RPMI8226 (cell line): ENCODE measurements at regions not wholly inside any gene's neighbourhood (a gene's known extent, or its start where the extent isn't known, plus 50 kb on each side); places are given as distances from the start of the nearest gene placed in this dataset.

Source experiments
- DNase-seq: peaks from one replicate; pipeline ENCODE4 v3.0.0-alpha.2; 2015

DNA sequence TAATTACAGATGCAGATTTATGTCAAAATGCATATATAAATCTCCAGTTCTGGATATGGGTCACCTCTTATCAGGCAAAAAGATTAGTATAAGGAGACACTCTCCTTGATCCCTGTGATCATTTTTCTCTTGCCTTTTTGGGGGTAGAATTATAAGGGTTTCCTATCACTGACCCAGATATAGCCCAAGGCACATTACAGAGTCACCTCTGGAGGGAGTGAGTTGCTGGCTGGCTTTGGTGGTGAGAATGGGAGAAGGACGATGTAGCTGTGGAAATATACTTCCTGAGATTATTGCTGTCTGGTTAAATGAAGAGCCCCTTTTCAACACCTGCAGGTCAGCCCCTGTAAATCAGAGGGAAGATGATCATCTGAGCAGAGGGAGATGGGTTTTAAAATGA lies 418.7 kb downstream of the MTX2 start:
- DNase-seq = no peak

DNA sequence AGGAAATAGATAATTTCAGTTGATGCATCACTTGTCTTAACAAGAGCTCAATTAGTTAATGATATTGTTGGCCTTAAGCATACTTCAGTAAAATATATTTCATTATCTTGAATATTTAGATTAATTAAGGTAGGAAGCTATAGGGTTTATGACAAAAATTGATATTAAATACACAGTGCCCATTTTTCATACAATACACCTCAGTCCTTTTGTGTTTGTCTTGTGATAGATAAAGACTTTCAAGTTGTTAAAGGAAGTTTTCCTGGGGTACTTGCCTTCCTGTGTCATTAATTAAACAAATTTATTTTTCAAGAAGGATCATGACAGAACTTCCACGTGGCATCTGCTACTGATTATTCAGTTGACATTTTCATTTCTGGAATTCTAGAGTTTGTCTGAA lies 420.5 kb downstream of the MTX2 start:
- no peak for DNase-seq

DNA sequence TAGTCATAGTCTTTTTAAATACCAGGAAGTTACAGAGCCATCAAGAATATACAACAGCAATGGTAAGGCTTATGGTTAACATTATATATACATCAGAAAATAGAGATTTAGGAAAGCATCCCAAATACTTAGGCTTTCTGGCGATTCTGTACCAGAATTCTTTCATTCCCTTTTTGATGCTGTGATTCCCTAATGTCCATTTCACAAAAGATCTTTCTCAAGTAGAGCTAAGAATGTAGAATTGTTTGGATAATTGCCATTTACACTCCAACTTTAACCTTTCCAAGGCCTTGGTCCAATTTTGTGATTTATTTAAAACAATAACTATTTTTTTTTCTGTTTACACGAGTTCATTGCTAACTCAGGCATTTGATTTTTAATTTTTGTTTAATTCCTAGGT lies 422.2 kb downstream of the MTX2 start:
- DNase-seq = no peak

DNA sequence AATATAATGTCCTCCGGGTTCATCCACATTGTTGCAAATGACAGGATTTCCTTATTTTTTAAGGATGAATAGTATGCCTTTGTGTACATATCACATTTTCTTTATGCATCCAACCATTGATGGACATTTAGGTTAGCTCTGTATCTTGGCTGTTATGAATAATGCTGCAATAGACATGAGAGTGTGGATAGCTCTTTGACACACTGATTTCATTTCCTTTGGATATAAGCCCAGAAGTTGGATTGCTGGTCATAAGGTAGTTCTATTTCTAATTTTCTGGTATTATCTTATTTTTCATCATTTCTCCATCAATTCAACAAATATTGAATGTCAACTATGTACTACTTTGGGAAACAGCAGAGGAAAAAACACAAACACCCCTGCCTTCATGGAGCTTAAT lies 423.3 kb downstream of the MTX2 start:
- DNase-seq = no peak

DNA sequence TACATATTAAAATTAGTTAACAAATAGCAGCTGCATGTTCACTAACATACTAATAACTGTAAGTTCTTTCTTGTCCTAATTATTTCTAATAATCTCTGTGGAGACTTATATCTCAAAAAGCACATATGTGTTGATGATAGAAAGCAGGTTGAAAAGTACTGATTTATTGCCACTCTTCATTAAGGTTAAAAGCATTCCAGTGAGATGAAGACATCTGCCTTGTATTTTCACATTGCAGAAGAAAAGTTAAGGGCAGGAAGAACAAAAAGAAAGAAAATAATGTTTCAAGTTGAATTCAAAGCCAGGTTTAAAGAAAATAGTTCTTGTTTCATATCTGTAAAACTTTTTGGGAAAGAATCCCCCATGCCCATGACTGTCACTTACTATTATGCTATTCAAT lies 429.9 kb downstream of the MTX2 start:
- no peak for DNase-seq

DNA sequence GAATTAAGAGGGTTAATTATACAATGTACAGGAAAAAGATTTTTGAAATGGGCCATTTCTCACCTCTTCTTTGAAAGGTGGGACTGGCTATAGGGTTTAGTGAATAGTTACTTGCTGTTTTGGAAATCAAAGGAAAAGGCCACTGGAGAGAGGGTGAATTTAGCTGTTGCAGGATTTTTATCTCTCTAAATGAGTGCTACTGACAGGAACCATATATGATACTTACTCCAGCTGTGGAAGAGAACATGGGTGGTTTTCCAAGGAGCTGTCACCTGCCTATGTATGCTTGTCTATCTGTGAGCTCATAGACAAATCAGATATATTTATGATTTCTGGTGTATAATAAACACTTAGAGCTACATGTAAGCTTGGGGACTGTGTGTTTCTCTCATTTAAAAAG lies 430.4 kb downstream of the MTX2 start:
- DNase-seq = no peak

DNA sequence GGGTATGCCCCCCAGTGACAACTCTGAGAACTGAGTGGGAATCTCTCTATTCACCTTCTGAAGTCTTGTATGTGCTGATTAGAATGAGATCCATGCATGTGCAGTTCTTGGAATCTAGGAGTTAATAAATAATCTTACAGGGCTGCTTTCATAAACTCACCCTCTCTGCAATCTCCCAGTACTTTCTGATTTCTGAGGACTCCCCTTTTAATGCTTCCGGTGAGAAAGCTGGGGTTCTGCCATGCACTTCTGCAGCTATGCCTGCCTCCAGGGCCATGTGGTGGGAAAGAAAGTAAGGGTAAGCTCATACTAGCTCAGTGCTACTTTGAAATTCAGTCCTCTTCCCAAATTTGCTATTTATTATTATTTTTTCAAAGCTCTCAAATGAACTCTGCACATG lies 432.9 kb downstream of the MTX2 start:
- no peak for DNase-seq

DNA sequence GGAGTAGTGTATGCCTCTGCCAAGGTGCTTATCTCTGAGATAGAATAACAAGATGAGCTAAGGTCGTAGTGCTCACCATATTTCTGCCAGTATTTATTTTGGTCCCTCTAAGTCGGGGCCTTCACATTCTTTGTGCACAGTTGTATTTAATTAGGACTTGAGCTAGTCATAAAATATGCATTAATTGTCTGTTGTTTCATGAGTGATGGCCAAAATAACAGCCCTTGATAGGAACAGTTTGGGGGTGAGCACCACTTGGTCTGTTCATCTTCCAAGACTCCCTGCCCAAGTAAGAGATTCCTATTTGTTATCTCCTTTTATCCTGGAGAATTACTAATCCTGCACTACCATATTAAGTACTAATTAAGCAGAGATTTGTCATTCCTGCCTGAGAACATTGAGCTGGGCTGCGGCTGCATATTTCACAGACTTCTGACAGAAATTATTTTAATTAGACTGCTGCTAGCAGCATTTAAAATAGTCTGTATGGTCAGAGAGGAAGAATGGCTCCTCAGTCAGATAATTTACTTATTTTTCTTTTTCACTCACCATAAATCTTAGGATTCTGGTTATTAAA lies 435.1 kb downstream of the MTX2 start:
- no peak for DNase-seq

DNA sequence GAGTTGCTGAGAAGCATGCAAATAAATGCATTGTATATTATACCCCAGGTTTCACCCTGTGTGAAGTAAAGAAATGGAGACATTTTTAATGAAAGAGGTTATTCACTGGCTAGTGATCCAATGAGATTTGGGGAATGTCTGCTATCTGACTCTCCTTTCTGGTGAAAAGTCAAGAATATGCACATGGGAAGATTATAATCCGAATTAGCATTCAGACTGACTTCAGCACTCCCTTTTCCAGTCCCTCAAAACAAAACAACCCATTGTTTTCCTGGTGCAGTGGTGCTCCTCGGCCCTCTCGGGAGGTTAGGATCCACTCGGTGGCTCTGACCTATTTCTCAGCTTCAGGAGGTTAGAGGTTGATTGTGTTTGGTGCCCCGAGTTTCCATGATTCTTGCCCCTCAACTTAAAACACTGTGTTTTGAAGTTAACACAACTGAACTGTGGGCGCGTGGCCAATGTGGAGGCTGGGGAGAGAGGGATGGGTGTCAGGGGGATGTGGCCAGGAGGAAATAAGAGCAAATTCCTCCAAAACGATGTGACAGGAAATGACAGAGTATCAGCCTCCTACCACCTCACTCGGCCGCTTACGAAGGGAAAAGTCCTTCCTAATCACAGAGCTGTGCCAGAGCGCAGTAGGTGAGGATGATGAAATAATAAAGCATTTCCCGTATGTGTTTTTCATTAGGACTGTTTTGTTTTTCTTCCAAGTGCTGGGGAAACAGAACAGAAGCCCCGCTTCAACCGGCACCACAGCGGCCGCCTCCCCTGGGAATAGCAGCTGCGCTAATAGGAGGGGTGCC lies 440.1 kb downstream of the MTX2 start:
- DNase-seq = no peak

DNA sequence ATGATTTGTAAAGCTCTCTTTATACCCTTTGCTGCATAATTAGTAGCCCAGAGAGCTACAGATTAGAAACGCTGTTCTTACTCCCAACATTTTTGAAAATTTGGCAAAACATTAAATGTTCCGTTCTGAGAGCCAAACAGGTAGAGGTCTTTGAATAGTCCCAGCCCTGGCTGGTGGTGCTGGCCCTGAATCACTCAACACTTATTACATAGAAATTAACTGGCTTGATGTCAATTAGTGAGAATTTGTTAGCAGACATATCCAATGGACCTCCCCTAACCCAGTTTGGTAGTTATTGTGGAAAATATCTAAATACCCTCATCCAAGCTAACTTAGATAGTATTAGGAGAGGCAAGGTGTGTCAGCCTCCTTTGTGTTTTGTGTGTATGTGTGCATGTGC lies 440.7 kb downstream of the MTX2 start:
- DNase-seq = no peak

DNA sequence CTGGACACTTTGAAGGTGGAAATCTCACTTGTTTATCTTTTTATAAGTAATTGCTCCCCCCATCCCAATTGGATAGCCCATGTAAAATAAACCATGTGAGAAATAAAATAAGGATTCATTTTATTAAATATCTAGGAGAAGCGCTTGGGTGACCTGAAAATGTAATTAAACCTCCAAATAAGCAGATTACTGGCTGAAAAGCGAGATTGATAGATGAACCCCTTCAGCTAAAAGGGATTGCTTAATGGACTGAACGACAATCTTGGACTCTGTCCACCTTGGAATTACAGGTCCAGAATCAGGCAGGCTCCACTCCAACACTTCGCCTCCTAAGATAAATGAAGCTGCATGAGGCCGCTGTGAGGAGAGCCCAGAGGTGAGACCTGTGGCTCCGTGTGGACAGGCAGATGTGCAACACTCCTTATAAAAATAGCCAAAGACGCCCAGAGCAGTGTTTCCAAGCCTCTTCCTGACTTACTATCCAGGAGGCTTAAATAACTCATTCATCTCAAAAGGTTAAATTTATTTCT lies 441.5 kb downstream of the MTX2 start:
- no peak for DNase-seq

DNA sequence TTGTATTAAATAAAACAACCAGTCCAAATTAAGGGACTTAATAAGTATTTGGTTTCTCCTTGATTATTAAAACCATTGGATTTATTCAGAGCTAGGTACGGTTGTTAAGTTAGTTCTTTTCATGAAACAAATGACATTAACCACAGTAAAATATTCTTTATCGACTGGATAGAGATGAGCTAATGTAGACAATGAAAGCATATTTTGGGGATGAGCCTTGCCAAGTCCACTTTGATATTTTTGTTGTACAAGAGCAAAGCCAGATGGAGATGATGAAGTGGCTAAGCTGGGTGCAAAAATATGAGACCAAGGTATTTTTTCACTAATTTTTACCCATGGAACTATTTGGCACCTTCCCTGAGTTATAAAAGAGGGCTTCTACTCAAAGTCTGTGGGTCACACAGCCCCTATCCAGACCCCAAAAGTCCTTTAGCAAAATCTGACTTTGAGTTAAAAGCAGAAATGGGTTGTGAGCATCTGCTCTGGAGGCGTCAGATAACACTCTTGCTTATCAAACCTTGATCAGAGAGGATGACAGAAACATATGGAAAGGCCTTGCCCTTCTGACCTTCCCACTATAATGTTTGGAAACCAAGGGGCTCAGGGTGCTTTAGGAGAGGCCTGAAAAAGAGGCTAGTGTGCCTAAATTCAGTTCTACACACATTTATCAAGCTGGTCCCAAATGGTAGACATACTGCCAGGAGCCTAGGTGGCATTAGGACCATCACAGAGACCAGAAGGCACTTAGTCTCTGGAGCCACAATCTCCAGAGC lies 456.8 kb downstream of the MTX2 start:
- DNase-seq = no peak

DNA sequence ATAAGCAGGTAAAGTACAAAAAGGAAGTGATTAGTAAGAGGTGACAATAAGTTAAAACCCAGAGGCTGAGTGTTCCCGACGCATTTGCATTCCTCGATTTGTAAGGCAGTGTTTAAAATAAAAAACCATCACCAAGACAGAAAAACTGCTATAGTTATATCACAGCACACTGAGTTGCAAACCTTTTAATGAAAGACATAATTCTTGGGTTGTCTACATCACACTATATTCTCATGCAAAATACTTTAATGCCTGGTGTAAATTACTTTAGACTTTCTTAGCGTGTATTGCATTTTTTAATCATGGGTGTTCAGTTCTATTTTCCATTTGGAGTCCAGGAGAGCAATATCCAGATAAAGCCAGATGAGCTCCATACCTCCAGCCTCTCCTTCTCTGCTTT lies 458.5 kb downstream of the MTX2 start:
- no peak for DNase-seq

DNA sequence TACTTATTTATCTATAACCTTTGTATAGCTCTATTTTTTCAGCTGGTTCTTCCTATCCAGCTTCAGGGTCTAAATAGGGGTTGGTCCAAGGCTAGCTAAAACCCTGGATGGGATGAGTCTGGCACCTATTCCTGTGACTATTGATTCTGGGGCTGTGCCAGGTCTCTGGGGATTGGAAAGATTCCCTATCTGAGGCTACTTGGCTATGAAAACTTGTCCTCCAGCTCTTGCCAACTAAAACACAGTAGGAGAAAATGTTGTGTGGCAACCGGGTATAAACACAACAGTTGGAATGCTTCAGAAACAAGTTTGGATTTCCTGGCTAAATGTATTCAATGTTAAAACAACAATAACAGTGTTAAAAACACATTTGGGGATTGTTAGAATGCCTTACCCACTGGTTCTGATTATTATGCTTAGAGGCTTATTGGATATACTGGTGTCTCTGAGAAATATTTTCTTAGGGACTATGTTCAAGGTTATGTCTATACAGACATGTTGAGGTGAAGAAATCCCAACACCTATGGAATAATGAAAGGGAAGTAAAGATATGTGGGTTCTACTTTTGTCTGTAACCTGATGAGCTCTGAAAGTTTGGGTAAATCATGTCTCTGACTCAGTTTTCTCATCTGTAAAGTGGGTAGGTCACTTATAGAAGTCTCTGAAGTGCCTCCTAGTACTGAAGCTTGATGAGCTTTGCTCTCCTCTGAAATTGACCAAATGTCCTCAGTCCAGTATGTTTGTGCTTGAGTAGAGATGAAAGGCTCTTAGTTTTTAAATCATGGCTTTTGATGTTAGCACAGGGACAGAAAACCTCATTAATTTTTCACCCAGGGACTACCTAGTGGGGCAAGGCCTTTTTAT lies 460.7 kb downstream of the MTX2 start:
- no peak for DNase-seq

DNA sequence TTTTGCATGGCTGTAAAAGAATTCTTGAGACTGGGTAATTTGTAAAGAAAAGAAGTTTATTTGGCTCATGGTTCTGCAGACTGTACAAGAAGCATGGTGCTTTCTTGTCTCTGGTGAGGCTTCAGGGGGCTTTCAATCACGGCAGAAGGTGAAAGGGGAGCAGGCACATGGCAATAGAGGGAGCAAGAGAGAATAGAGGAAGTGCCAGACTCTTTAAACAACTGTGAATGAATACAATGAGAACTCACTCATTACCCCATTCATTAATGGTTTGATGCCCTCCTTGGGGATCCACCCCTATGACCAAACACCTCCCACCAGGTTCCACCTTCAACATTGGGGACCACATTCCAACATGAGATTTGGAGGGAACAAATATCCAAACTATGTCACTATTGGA lies 463.5 kb downstream of the MTX2 start:
- DNase-seq = no peak

DNA sequence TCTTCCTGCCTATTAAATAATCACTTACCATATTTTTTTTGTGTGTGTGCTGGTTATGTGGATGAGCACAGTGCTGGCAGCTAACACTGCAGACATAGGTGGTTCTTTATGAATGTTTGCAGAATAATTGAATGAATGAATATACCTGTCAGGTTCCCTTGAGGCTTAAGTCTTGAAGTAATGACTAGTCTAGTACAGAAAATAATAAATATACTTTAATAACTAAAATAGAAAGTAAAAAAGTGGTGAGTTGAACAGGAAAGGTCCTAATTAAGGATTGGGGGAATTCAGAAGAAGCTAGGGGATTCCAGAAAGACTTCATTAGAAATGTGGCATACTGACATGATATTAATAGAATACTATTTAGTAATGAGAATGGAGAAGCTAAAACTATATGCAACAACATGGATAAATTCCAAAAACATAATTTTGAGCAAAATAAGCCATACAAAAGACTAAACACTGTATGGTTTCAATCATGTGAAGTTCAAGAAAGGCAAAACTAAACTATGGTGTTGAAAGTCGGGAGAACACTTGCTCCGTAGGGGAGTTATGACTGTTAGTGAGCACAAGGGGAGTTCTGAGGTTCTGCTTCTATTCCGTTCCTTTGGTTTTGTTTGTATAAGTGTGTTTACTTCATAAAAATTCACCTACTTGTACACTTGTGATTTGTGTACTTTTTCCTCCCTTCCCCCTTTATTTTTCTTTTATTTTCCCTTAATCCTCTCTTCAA lies 464.6 kb downstream of the MTX2 start:
- DNase-seq = no peak

DNA sequence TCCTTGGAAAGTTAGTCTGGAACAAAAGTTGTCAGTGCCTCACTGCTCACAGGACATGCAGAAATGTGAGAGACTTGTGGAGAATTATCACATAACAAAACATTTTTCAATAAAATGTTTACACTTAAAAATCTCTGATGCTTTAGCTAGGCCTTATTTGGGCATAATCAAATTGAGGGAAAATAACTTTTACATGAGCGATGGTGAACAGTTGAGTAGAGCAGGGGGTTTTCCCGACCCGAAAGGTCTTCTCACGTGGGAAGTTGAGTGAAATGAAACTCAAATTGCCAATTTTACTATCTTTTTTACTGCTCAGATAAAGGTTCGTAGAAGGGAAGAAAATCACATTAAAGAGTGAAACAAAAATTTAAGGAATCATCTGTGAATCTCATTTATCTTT lies 465.6 kb downstream of the MTX2 start:
- no peak for DNase-seq

DNA sequence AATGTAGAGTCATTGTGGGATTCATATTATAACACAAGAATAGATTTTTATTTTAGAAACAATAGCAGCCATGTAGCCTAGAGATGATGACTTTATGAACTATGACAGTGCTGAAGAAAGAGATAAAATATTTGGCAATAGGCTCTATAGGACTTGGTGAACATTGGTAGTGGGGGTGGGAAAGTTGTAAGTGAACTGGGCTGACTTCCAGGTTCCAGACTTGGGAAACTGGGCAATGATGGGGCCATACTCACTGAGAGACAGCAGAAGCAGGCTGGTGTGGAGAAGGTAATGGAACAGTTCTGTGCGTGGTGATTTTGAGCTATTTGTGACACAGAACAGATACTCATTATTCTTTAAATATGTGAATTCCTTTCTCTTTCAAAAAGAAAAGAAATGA lies 470.3 kb upstream of the HNRNPA3 start:
- no peak for DNase-seq

DNA sequence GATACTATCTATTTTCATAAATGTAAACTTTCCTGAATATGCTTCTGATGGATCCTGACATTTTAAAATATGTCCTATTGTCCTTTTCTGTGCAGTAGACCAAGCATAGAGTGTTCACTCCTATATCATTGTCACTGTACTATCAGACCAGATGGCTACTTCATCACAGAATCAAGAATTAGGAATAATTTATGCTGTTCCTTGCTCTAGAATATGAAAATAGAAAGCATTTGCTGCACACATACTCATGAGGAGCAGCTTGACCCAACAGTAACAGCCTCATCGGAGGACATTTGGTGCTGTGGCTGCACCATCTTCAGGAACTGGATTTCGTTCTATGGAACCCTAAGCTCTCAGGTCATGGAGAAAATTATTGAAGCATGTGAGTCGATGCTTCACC lies 468.9 kb upstream of the HNRNPA3 start:
- DNase-seq = no peak

DNA sequence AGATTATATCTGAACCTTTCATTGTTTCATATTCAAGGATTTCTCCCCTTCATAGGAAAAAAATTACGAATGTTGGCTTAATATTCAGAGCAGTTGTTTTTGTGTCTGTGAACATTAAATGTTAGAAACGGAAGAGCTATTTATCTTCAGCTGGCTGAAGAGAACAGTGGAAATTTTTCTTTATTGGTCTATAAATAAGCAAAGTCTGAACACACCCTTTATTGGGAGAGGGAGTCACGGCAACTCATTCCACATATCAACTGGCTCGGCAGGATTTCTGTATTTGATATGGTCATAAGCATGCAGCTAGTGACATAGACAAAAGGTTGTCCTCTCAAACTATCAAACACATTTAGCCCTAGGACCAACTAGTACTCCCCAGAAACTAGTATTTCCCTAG lies 468.4 kb upstream of the HNRNPA3 start:
- DNase-seq = no peak

DNA sequence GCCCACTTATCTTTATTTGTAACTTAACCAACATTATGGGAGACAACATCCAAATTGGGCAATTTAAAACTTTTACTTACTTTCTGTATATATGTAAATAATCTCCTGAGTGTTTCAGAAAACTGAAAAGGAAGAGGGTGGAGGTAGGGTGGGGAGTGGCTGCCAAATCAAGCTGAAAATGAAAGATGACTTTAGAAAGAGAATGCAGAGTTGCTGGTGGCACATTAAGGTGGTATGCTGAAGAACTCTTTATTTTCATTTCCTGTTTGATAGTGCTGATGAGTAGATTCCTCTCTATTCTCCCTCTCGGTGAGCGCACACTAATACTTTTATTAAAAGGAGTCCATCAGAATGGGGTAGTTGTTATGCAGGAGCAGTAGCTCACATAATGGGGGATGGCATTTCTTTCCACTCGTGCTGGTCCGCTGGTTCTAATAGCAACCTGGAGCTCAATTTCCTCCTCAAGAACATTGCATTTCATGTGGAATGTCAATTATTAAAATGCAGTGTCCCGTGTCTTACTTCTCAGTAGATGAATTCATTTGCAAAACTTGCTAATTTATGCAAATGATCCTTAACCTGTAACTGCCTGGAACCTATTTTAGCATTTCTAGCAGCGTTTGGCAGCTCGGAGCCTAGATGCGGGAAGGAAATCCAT lies 466.9 kb upstream of the HNRNPA3 start:
- DNase-seq = peak; percentile 4

DNA sequence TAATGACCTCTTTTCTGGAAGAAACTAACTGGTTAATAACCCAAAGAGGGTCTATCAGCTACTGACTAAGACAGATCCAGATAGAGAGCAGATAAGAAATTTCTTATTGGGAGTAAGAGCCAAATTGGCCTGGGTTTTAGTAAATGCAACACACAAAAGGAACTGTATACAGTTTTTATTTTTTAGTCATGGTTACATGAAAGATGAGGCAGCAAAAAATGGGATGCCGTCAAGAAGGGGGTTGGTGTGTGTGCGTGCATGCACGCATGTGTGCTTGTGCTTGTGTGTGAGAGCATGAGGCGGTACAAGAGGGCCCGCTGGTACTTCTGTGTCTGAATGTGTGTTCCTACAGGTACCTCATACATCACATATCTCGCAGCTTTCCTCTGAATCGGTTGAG lies 466.2 kb upstream of the HNRNPA3 start:
- no peak for DNase-seq
